Bronchial epithelial cell (primary cell): ENCODE measurements at regions not wholly inside any gene's neighbourhood (a gene's known extent, or its start where the extent isn't known, plus 50 kb on each side); places are given as distances from the start of the nearest gene placed in this dataset.
A peak's percentile ranks its signal among the peaks of the same experiment; 100 is the strongest.

Experiments used
- DNase-seq: peaks from one replicate; pipeline ENCODE4 v3.0.0-alpha.2; 2010; ENCODE audit warnings: low read depth
- FAIRE-seq: peaks from 2 replicates; lab custom pipeline; 2011; peaks lifted over from hg19 to GRCh38; lab: Jason Lieb, UNC
- H3K27me3 ChIP-seq: 2 replicates; pipeline ENCODE4 v1.5.1; 2011; ENCODE audit warnings: low read length; ENCODE audit not compliant: control insufficient read depth, insufficient read depth
- H3K36me3 ChIP-seq: 2 replicates; pipeline ENCODE4 v1.5.1; 2011; ENCODE audit warnings: low read length; ENCODE audit not compliant: control insufficient read depth, insufficient read depth
- H3K4me3 ChIP-seq: 2 replicates; pipeline ENCODE4 v1.5.1; 2011; ENCODE audit warnings: mild to moderate bottlenecking, low read depth, low read length, control low read depth
- CTCF ChIP-seq: IDR thresholded peaks from 2 replicates; pipeline ENCODE4 v1.5.1; 2011; ENCODE audit warnings: mild to moderate bottlenecking, moderate library complexity, low read length, control low read depth, inconsistent platforms; ENCODE audit not compliant: insufficient read depth, severe bottlenecking

DNA sequence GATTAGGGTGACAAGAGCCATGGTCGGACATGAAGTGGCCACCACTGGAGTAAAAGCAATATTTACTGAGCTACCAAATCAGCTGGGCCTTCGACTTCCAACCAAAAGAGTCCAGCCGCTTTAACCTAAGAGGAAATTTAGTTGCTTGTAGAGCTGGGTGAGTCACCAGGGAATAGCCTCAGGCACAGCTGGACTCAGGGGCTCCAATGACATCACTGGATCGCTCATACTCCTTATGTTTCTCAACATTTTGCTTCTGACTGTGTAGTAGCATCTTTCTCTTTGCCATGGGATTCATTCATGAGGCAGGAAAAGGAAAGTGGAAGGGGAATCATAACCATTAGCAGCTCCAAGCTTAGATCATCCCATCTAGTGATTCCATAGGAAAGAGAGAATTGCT is 664.4 kb downstream of the MATN1 start:
- FAIRE-seq (no peak), DNase-seq (peak; percentile 89)
- Histone ChIP-seq H3K36me3 (no peaks in the 10 kb centered on the region), H3K4me3 (no peak overlapping the region), H3K27me3 (peaks cover 4% of the 10 kb centered on the region)
- TF ChIP-seq CTCF, result no peak

DNA sequence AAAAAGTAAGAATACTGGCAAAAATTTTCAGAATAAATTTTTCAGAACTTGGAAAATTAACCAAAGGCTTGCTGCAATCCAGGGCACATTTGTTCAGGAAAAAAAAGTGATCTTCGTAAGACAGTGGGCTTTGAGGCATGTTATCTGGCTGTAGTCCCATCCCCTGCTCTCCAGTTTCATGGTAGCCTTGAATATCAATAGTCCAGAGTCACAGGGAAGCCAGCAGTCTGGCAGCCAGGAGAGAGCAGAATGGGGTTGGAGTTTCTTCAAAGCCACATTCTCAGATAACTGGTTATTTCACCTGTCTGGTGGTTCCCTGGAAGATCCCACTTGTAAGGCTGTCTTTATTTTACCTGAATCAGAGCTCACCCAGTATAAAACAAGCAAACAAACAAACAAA is 669.3 kb downstream of the MATN1 start:
- no peak for DNase-seq
- H3K27me3 ChIP-seq, result peaks cover 2% of the 10 kb centered on the region

GRCh38 chr1:30052178-30052577 is 671.2 kb downstream of the MATN1 start:
- H3K27me3 ChIP-seq, result peaks cover 2% of the 10 kb centered on the region
- no peak for TF ChIP-seq CTCF
- no peaks in the 10 kb centered on the region for H3K36me3 ChIP-seq
- DNase-seq, result no peak
- no peak for FAIRE-seq
- no peak overlapping the region for H3K4me3 ChIP-seq

More for the DNA sequence above, 669.3 kb downstream of the MATN1 start:
- FAIRE-seq, result no peak
- Histone ChIP-seq H3K4me3 (no peak overlapping the region), H3K36me3 (no peaks in the 10 kb centered on the region)
- no peak for TF ChIP-seq CTCF

DNA sequence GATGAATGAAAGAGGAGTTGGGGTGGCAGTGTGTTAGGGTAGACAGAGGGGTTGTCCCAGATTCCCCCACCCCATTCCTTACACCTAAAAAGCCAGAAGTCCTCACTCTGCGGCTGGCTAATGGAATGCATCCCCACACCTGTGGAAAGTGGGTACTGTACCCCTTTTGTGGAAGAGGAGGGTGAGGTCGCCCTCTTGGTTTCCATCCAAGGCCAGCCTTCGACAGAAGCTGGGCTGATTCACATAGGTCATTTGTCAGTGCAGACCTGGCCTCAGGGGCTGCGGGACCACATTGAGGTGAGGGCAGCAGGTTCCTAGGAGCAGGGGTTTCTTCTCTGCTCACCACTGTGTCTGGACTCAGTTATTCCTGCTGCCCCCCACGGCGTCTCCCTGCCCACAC is 671.6 kb downstream of the MATN1 start:
- DNase-seq, result no peak
- no peak for TF ChIP-seq CTCF
- FAIRE-seq, result no peak

DNA sequence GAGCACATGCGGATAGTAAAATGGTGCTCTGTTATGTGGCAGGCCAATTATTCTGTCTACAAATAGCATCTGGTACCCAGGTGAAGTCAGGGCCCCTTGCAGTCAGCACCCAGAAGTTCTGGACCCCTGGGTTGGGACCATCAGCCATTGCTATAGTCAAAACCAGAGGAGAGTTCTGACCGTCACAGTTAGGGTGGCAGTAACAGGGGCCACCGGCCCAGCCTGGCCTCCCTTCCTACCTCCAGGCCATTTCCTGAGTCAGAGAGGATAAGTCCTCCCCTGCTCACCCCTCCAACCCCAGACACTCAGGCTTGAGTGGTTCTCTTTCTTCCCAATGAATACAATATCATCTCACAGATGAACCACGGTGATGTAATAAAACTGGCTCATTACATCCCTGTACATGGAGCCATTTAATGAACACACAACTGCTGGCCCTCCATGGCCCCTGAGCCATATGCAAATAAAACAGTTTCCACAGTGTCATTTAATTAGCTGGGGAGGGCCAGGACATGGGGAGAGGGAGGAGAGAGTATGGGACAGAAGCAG is 673.6 kb downstream of the MATN1 start:
- TF ChIP-seq CTCF, result no peak
- peaks cover 2% of the 10 kb centered on the region for H3K27me3 ChIP-seq
- FAIRE-seq (no peak), DNase-seq (no peak)
- H3K36me3 ChIP-seq, result no peaks in the 10 kb centered on the region
- no peak overlapping the region for H3K4me3 ChIP-seq

More for the DNA sequence above, 671.6 kb downstream of the MATN1 start:
- no peak overlapping the region for H3K4me3 ChIP-seq
- no peaks in the 10 kb centered on the region for H3K36me3 ChIP-seq
- H3K27me3 ChIP-seq, result peaks cover 2% of the 10 kb centered on the region

GRCh38 chr1:30048905-30049304 is 674.5 kb downstream of the MATN1 start:
- Histone ChIP-seq H3K27me3 (no peaks in the 10 kb centered on the region), H3K36me3 (no peaks in the 10 kb centered on the region), H3K4me3 (no peak overlapping the region)
- DNase-seq (no peak), FAIRE-seq (no peak)
- TF ChIP-seq CTCF, result no peak
